ENCODE measurements at regions not wholly inside any gene's neighbourhood (a gene's known extent, or its start where the extent isn't known, plus 50 kb on each side); places are given as distances from the start of the nearest gene placed in this dataset.

GRCh38 chr7:33727315-33727714, 178.0 kb upstream of the BMPER start:
- TF ChIP-seq CTCF (IDR thresholded peaks at IDR 0.05; ENCODE audit: low read depth, low read length) (no peak), POLR2A (IDR thresholded peaks at IDR 0.05; ENCODE audit: extremely low read depth, insufficient read length) (no peak)

All from NB4 (cell line).